ENCODE measurements at regions not wholly inside any gene's neighbourhood (a gene's known extent, or its start where the extent isn't known, plus 50 kb on each side); places are given as distances from the start of the nearest gene placed in this dataset.

GRCh38 chr15:36315649-36316048 lies 263.8 kb upstream of the CDIN1 start:
- no peak for TF ChIP-seq CTCF (IDR thresholded peaks at IDR 0.05)
- no peak for TF ChIP-seq POLR2A (IDR thresholded peaks at IDR 0.05)

Measured in vagina (tissue), 2 donors.